Left ventricle myocardium inferior (tissue), 1 donor: ENCODE measurements at regions not wholly inside any gene's neighbourhood (a gene's known extent, or its start where the extent isn't known, plus 50 kb on each side); places are given as distances from the start of the nearest gene placed in this dataset.

Experiments used
- DNase-seq: peaks from one replicate; pipeline ENCODE4 v3.0.0-alpha.2; 2020
- H3K27ac ChIP-seq: fragments of 200-600 bp; replicated peaks from 2 replicates; pipeline ENCODE4 v1.8.0; 2021
- H3K27me3 ChIP-seq: fragments of 200-600 bp; 2 replicates; pipeline ENCODE4 v1.8.0; 2021; ENCODE audit warnings: low read depth
- H3K36me3 ChIP-seq: fragments of 200-600 bp; 2 replicates; pipeline ENCODE4 v1.8.0; 2021
- H3K4me1 ChIP-seq: fragments of 200-600 bp; 2 replicates; pipeline ENCODE4 v1.8.0; 2021
- H3K4me3 ChIP-seq: fragments of 200-600 bp; 2 replicates; pipeline ENCODE4 v1.8.0; 2021; ENCODE audit warnings: mild to moderate bottlenecking, moderate library complexity
- H3K9me3 ChIP-seq: fragments of 200-600 bp; replicated peaks from 2 replicates; pipeline ENCODE4 v1.8.0; 2021
- CTCF ChIP-seq: fragments of 200-600 bp; IDR thresholded peaks from 2 replicates; pipeline ENCODE4 v1.8.0; 2021; ENCODE audit warnings: antibody characterized with exemption, mild to moderate bottlenecking, borderline replicate concordance
- intact Hi-C: fragments of 100-400 bp; cut with micrococcal nuclease; formaldehyde crosslinking; loops from one replicate; pipeline ENCODE4 v1.11.0; 2022
- donor health status: DM: no; HTN: yes; CAD: no; lungs with severe emphysema.

GRCh38 chr11:129610125-129610524 is 205.5 kb upstream of the TMEM45B start:
- H3K36me3 ChIP-seq: no peaks in the 10 kb centered on the region
- H3K4me1 ChIP-seq: no peaks in the 10 kb centered on the region
- intact Hi-C loops: no loop called here
- H3K27me3 ChIP-seq: peaks cover 18% of the 10 kb centered on the region
- H3K9me3 ChIP-seq: no peaks in the 10 kb centered on the region
- no peak overlapping the region for H3K4me3 ChIP-seq
- DNase-seq: no peak
- TF ChIP-seq CTCF: no peak
- H3K27ac ChIP-seq: no peak overlapping the region

GRCh38 chr11:129610545-129610944 is 205.1 kb upstream of the TMEM45B start:
- Histone ChIP-seq H3K4me3 (no peak overlapping the region), H3K4me1 (no peaks in the 10 kb centered on the region), H3K27ac (no peak overlapping the region), H3K9me3 (no peaks in the 10 kb centered on the region), H3K36me3 (no peaks in the 10 kb centered on the region), H3K27me3 (peaks cover 18% of the 10 kb centered on the region)
- intact Hi-C loops: no loop called here
- no peak for TF ChIP-seq CTCF
- DNase-seq: no peak

GRCh38 chr11:129611661-129612446 is 203.8 kb upstream of the TMEM45B start:
- Histone ChIP-seq H3K36me3 (no peaks in the 10 kb centered on the region), H3K27me3 (peaks cover 27% of the 10 kb centered on the region), H3K4me3 (no peak overlapping the region), H3K27ac (no peak overlapping the region), H3K4me1 (no peaks in the 10 kb centered on the region), H3K9me3 (no peaks in the 10 kb centered on the region)
- no peak for DNase-seq
- intact Hi-C loops: no loop called here
- TF ChIP-seq CTCF: no peak

GRCh38 chr11:129612447-129612961 is 203.1 kb upstream of the TMEM45B start:
- no peak for TF ChIP-seq CTCF
- H3K27ac ChIP-seq: no peak overlapping the region
- no peak overlapping the region for H3K4me3 ChIP-seq
- H3K9me3 ChIP-seq: no peaks in the 10 kb centered on the region
- peaks cover 34% of the 10 kb centered on the region for H3K27me3 ChIP-seq
- intact Hi-C loops: no loop called here
- H3K36me3 ChIP-seq: no peaks in the 10 kb centered on the region
- H3K4me1 ChIP-seq: no peaks in the 10 kb centered on the region
- no peak for DNase-seq

- H3K4me3 ChIP-seq: no peak overlapping the region
- intact Hi-C loops: no loop called here
- no peak for DNase-seq
- no peaks in the 10 kb centered on the region for H3K9me3 ChIP-seq
- H3K27ac ChIP-seq: no peak overlapping the region
- H3K4me1 ChIP-seq: no peaks in the 10 kb centered on the region
- H3K36me3 ChIP-seq: no peaks in the 10 kb centered on the region
- no peak for TF ChIP-seq CTCF
- H3K27me3 ChIP-seq: peaks cover 39% of the 10 kb centered on the region
Observed at GRCh38 chr11:129613071-129613470, 202.6 kb upstream of the TMEM45B start.
